ENCODE measurements at regions not wholly inside any gene's neighbourhood (a gene's known extent, or its start where the extent isn't known, plus 50 kb on each side); places are given as distances from the start of the nearest gene placed in this dataset.

DNA sequence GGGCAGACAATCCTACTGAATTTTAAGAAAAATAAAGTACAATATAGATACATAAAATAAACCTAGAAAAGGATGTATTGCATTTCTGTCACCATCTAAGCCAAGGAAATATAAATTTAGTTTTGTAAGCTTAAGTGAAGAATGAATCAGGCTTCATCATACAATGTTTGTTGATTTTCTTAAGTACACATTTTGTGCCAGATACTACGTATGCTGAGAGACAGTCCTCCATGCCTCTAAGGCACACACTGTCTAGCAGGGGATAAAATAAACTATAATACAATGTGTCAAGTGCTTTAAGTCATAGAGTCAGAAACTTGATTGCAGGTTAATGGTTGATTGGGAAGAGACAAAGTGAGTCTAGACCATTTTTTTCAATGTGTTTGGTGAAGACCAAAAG lies 465.7 kb downstream of the TBC1D4 start:
- TF ChIP-seq CTCF (conservative IDR thresholded peaks at IDR 0.05 in 1 of 2, IDR thresholded peaks at IDR 0.05 in 1 of 2; ENCODE audit: low read depth in 1 of 2, low read length in 2 of 2) (no peak), EZH2 (IDR thresholded peaks at IDR 0.05; ENCODE audit: low read length, missing control alignments) (no peak)

All from fibroblast of lung (primary cell).